Endothelial cell of hepatic sinusoid (primary cell): ENCODE measurements at regions not wholly inside any gene's neighbourhood (a gene's known extent, or its start where the extent isn't known, plus 50 kb on each side); places are given as distances from the start of the nearest gene placed in this dataset.
"Not testable (repeated sequence)": the region's sequence is repeated elsewhere in the genome, so short reads cannot be mapped to it uniquely, and the experiment has no call there.

Experiments used
- in situ Hi-C: cut with HindIII; loops from 2 replicates; pipeline ENCODE4 v1.10.0; 2017; ENCODE audit warnings: low sequenced_read_pairs

DNA sequence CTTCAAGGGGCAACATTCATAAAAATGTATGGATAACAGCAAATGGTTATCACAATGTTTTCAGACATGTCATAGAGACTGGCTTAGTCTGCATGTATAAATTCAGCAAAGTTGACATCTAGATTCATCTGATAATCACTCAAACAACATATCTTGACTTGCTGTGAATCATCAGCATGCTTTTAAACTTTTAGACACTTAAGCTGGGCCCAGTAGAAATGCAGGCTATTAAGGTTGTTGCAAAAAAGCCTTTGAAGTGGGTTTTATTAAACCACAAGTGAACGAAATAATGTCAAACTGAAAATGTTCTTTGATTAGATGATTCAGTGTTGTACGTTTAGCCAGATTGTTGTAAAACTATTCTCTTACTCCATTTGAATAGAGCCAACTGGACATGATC is 759.6 kb downstream of the NXPH1 start:
- in situ Hi-C loops: no loop called here

DNA sequence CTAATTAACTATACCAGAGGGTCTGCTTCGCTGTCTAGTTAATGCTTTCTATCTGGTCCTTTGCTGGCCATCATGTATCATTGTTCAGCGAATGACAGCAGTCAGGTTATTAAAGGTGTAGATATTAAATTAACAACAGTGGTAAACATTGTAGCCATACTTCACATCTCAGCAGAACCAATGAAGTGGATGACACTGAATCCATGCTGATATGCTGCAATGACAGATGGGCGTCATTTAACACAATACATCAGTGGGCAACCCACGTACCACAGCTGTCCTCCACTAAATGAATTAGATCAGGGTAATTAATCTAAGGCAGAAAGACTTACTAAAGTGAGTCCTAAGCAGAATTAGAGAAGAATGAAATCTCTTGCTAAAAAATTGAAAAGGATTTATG is 767.2 kb downstream of the NXPH1 start:
- in situ Hi-C loops: no loop called here

DNA sequence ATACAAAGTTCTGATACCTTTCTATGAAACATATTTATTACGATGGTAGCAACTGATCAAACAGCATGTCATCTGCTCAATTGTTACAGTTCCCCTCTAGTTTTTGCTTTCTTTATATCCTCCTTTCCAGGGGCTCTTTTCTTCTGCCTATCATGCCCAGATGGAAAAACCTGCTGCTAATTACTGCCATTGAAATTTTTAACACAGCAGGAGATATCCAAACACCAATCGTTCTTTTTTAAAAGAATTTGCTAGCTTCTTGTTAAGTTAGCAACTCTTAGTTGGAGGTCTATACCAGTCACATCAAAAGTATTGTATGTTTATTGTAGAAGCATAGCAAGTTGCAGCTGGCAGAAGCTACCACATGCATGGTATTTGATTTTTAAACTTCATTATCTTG is 768.5 kb downstream of the NXPH1 start:
- in situ Hi-C loops: no loop called here

DNA sequence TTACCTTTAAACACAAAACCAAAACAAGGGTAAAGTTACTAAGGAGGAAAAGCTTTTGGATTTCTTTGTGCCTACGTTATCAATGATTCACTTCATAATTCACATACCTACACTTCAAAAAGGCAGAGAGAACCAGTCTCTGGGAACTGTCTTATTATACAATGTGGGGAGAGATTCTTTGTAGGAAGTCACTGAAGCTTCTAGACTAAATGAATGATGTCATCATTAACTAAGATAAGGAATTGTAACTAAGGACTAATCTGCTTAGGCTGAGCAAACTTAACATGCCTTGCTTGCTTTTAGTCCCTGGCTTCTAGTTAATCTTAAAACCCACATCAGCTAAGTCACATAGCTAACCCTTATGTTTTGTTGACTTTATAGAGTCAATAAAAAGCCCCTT is 771.2 kb downstream of the NXPH1 start:
- in situ Hi-C loops: no loop called here

DNA sequence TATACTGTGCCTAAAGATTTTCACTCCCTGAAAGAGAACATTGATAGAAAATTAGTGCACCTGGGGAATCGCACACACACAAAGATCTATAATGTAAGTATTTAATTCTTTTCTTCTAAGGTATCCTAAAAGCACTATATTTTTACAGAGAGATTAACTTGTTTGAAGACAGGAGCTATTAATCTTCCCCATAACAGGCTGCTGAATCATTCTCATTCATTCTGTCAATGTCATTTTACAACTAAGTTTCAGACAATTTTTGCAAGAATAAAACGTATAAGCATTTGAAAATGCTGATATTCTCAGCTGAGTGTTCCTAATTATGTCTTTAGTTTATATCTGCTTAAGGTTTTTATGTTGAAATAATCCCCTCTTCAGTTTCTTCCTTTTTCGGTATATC is 776.7 kb downstream of the NXPH1 start:
- in situ Hi-C loops: no loop called here

DNA sequence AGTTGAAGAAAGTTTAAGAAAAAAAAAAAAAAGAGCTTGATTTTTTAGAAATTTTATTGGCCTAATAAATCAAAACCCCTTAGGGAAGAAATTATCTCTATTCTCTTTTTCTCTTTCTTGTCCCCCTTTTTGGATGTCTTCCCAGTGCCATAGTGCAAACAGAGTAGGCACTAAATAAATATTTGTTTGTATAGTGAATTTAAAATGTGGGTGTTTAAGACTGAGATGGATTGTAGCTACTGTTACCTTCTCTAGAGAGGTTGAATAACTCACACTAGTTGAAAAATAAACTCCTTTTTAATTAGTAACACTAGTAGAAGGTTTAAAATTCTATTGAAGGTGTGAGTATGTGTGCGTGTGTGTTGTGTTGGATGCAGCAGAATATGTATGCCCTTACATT is 783.8 kb downstream of the NXPH1 start:
- in situ Hi-C loops: no loop called here

DNA sequence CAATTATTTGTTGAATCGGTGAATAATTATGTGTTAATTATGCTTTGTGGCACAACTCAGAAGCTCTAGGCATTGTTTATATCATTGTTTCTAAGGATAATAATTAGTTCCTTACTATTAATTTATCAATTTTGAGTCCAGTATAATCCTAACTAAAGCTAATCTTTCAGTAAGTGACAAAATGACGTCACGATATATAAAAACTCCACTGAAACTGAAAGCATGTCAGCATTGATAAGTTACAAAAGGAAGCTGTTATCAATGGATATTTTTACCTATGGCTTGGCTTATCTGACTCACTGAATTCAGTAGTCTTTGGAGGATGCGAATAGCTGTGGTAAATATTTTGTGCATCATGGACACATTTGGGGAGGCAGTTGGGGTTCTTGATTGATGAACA is 793.1 kb downstream of the NXPH1 start:
- in situ Hi-C loops: no loop called here

DNA sequence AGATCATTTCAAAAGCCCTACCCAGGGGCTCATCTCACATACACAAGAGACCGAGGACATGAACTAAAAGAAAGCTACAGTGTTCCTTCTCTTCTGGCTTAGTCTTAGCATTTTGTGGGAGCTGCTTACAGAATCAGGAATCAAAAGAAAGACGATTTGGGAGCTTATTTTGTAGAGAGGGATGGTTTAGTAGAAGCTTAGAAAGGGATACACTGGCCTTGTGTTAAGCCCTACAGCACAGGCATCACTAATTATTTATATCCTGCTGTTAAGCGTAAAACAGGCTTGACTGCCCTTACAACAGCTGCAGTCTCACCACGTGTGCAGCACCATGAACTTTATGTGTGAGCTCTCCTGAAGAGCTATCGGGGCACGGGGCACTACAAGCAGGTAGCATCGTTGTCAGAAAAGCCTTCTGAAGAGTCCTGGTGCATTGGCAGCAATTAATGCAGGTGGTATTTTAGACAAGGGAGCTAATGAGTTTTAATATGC is 798.3 kb downstream of the NXPH1 start:
- in situ Hi-C loops: no loop called here

DNA sequence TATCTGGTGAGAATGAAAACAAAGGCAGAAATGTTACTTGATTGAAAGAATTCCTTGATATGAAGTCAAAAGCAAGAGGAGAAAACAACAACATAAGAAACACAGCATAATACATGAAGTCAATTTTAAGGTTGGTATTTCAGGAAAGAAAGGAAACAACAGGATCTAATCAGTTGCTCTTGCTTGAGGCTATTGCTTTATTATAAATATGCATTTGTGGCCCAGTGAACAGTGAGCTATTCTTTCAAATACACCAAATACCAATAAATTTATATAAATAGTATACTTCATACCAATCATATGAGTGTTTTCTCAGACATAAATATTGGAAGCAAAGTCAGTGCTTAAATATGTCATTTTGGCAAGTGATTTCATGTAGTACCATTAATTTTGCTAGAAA is 806.6 kb downstream of the NXPH1 start:
- in situ Hi-C loops: no loop called here

DNA sequence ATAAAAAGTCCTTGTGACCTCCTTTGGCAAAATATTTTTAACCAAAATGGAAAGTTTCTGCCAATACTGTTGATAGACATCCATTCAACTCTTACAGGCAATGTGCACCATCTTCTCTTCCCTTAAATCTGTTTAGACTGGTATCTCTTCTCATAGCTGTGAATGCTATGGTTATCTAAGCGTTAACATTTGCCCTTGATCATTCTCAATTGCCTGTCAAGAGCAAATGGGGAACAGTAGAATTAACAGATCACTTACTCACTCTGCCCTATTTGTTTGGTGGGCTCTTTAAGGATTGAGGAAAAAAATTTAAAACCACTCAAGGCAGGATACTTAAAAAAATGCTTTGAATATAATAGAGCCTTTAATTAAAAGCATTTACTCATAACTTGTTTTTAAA is 808.4 kb downstream of the NXPH1 start:
- in situ Hi-C loops: no loop called here

DNA sequence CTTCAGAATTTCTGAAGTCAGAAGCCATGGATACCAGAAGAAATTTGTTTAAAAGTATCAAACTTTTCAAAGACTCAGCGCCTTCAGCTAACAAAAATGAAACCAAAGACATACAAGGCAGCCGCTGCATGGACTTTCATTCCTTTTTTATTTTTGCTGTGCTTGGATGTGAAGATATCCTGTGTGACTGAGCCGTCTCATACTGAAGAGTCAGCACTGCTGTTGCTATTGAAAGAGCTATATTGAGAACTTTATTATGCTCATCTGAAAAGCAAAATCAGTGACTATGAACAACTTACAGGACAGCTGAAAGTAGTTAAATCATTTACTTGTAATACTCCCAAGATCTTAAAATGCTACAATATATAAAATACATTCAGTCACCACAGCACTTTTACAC is 809.2 kb downstream of the NXPH1 start:
- in situ Hi-C loops: no loop called here

DNA sequence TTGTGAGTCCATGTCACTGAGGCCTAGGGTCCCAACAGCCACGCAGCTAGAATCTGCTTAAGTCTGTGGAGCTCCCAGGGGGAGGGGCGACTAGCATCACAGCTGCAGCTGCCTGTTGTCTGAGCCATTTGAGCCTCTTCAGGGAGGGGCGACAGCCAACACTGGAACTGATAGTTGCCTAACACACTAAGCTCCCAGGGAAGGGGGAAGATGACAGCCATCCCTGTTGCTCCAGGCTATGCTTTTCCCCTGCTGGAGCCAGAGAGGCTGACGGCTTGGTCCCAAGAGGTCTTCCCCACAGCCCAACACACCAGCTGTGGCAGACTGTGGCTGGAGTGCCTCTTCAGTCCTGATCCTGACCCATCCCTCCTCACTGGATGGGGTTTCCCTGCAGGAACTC is 817.5 kb downstream of the NXPH1 start:
- in situ Hi-C loops: no loop called here

DNA sequence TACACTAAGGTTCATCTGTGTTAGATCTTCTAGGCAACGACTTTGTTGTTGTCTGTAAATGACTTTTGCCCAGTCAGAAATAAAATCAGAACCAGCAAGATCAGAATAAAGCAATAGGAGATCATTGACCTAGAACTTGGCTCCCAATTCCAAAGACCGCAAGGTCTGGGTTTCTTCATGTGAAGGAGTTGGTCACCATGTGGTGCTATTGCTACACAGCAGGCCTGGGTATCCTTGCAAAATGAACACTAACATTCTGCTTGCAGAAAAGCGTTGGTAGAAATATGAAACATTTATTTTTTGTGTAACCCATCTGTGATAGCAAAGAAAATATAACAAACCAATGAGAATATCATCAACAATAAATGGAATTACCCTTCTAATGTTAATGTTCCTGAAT is 831.0 kb downstream of the NXPH1 start:
- in situ Hi-C loops: no loop called here

DNA sequence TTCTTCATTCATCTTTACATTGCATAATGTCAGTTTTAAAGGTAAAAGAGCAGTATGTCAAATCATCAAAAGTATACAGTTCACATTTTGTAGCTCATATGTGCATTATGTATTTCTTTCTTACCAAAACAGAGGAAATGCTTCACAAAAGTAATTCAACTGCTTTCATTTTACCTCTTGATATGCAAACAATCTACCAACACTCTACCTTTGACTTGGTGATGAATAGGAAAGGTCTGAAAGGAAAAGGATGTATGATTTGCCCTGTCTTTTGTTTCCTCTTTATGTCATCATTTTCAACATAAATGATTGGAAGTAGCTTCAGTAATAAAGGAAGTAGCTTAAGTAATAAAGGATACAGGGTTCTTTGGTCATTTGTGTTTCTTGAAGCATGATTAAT is 846.7 kb downstream of the NXPH1 start:
- in situ Hi-C loops: no loop called here

DNA sequence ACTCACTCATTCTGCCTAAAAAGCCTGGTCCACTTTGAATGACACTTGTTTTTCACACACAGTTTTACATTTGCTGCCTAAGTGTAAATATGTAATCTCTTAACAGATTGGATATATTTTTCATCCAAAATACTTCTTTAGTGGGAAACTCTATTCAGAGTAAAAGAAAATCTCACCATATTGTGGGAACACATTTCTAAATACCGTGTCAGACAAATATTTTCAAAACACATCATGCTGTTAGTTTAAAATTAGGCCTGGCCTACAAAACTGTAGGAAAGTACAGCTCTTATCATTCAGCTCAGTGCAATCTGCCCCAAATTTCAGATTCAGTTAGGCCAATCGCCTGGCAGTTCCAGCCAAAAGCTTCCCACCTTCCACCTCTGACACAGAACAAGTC is 849.8 kb downstream of the NXPH1 start:
- in situ Hi-C loops: no loop called here

DNA sequence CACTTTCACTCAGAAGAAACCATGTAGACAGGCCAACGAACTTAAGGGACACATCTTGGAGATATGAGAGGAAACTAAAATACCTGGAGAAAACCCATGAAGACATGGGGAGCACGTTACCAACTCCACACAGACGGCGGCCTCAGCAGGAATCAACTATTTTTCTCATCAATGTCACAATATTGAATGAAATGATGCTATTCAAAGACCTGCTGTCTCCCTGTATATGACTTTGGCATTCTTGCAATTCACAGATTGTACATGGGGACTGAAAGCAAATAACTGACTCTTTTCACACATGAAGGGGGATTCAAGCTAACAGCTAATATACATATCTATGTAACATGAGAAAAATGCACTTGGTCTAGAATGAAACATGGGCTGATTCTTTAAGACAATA is 869.0 kb downstream of the NXPH1 start:
- in situ Hi-C loops: no loop called here

DNA sequence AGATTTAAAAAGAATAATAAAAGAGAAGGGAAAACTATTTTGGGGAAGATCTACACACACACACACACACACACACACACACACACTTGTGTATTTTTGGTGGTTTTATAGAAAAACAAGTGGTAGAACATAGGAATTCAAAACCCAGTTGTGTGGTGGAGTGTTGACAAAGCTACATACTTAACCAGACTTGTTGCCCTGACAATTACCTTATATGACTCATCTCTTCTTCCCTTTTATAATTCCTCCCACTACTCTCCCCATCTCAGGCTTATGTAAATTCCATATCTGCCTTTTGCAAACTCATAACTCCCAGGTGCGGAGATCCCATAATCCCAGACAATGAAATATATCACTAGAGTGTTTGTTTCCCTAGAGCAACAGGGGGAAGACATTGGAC is 873.7 kb downstream of the NXPH1 start:
- in situ Hi-C loops: no loop called here

DNA sequence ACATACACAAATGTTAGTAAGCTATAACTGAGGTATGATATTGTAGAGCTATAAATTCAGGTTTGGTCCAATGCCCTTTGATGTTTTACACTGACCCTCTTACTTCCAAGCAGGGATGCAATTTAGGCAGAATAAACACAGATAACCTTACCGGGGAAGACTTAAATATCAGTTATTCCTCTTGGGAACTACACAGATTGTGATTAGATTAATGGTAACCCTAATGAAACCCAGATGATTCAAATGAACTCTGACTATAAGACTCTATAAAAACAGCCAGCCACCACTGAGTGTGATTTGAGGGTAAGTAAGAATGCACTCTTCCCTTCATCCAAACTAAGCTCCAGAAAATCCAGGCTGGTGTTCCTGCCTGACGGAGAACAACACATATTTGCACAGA is 891.1 kb downstream of the NXPH1 start:
- in situ Hi-C loops: no loop called here

DNA sequence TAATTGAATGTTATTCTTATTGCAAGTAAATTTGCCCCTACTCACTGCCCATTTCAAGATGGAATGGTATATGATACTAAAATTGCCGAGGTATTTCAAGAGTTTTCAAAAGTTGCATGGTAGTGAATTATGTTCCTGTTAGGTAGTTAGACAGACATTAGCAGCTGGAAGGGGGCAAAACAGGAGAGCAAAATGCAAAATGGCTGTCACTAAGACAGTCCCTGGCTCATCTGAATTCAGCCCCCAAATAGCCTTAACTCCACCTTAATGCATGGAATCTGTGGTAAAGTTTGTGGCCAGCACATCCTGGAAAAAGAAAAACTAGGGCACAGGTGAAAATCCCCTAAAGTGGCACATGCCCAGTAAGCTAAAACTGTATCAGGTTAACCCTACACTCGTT is 894.9 kb downstream of the NXPH1 start:
- in situ Hi-C loops: no loop called here

DNA sequence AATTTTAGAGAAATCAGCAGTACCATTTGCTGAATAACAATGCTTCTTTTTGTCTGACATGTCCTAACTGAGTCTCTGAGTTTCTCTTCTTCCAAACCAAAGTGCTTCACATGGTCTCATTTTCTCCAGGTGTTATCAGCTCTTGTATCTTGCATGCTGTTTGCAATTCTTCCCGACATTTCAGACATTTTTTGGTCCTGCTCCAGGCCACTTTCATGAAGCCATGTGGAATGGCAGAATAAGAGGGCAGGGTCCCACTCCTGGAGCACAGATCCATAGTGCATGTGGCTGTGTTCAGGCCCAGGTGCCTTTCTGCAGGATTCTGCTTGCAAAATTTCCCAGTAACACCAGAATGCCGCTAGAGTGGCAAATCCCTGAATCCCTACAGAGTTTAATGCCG is 916.2 kb downstream of the NXPH1 start:
- in situ Hi-C loops: no loop called here

DNA sequence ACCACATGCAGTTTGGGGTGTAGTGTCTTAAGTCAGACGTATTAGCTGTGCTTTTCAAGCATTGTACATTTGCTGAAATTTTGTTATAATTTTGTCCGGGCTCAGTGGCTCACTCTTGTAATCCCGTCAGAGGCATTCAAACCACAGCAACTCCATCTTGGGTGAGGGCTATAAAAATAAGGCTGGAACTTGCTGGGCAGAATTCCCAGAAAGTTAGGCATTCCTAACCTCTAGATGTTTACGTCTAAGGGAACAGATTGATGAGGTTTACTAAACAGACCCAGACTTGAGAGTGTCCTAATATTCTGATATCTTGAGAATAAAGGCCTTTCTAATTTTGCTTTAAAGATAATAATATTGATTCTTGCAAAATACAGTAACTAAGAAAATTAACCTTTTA is 957.8 kb downstream of the NXPH1 start:
- in situ Hi-C loops: no loop called here

DNA sequence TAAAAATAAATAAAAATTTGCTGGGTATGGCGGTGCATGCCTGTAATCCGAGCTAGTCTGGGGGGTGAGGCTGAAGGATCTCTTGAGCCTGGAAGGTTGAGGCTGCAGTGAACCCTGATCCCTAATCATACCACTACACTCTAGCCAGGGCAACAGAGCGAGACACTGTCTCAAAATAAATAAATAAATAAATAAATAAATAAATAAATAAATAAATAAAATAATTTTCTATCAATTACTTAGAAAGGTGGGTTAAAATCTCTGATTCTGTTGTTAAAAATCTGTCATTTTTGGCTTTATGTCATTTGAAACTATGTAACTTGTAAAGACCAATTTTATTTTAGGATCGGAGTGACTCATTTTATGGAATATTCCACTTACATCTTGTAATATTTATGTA is 958.6 kb downstream of the NXPH1 start:
- in situ Hi-C loops: no loop called here

DNA sequence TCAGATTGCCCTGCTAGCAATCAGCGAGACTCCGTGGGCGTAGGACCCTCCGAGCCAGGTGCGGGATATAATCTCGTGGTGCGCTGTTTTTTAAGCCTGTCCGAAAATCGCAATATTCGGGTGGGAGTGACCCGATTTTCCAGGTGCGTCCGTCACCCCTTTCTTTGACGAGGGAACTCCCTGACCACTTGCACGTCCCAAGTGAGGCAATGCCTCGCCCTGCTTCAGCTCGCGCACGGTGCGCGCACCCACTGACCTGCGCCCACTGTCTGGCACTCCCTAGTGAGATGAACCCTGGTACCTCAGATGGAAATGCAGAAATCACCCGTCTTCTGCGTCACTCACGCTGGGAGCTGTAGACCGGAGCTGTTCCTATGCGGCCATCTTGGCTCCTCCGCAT is 971.0 kb downstream of the NXPH1 start:
- in situ Hi-C loops: not testable (repeated sequence)

DNA sequence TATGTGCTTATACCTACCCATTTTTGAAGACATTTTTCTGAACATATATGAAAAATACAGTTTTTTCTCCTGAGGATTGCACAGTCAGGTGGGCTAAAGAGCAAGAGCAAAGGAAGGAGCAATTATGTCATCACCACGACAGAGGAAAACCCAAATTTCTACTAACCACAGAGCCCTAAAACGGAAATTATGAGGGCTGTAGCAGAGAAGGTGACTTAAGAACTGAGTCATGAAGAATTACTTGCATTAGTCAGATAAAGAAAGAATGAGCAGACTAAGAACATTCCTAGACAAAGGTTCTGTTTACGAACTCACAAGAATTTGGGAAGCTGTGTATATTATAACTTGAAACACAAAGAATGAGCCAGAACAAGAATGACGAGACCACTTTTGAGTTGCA is 974.4 kb downstream of the NXPH1 start:
- in situ Hi-C loops: no loop called here
